NCI-H226 (cell line): ENCODE measurements at regions not wholly inside any gene's neighbourhood (a gene's known extent, or its start where the extent isn't known, plus 50 kb on each side); places are given as distances from the start of the nearest gene placed in this dataset.
"Not testable (repeated sequence)": the region's sequence is repeated elsewhere in the genome, so short reads cannot be mapped to it uniquely, and the experiment has no call there.

Experiments
- DNase-seq: peaks from one replicate; pipeline ENCODE4 v3.0.0-alpha.2; 2015

GRCh38 chr11:126149759-126150625 lies 61.5 kb downstream of the RPUSD4 start:
- DNase-seq = peak; percentile 73

GRCh38 chr11:126148317-126148716 lies 63.1 kb downstream of the RPUSD4 start:
- DNase-seq = no peak

- no peak for DNase-seq
Observed at GRCh38 chr11:126147208-126148111, 64.0 kb downstream of the RPUSD4 start.

GRCh38 chr11:126146454-126147192 lies 64.8 kb downstream of the RPUSD4 start:
- no peak for DNase-seq

- DNase-seq = no peak
Observed at GRCh38 chr11:126145954-126146353, 65.5 kb downstream of the RPUSD4 start.

- not testable (repeated sequence) for DNase-seq
Observed at GRCh38 chr11:126143491-126143890, 68.0 kb downstream of the RPUSD4 start.

- DNase-seq = no peak
Observed at GRCh38 chr11:126140926-126141280, 70.5 kb downstream of the RPUSD4 start.

- DNase-seq = no peak
Observed at GRCh38 chr11:126140201-126140925, 71.1 kb downstream of the RPUSD4 start.

GRCh38 chr11:126139111-126140091 lies 72.0 kb downstream of the RPUSD4 start:
- DNase-seq = peak; percentile 69

- no peak for DNase-seq
Observed at GRCh38 chr11:126138636-126139035, 72.8 kb downstream of the RPUSD4 start.

- peak; percentile 46 for DNase-seq
Observed at GRCh38 chr11:126137136-126137535, 74.3 kb downstream of the RPUSD4 start.

- peak; percentile 89 for DNase-seq
Observed at GRCh38 chr11:126136507-126136906, 73.8 kb upstream of the CDON start.

- DNase-seq = no peak
Observed at GRCh38 chr11:126135235-126136176, 72.8 kb upstream of the CDON start.

GRCh38 chr11:126134461-126135155 lies 71.9 kb upstream of the CDON start:
- DNase-seq = no peak

- no peak for DNase-seq
Observed at GRCh38 chr11:126133901-126134300, 71.2 kb upstream of the CDON start.

GRCh38 chr11:126132319-126132718 lies 69.7 kb upstream of the CDON start:
- peak; percentile 94 for DNase-seq

- DNase-seq = not testable (repeated sequence)
Observed at GRCh38 chr11:126130781-126131180, 68.1 kb upstream of the CDON start.

- DNase-seq = no peak
Observed at GRCh38 chr11:126129727-126130671, 67.3 kb upstream of the CDON start.
